Neural cell (in vitro differentiated cells): ENCODE measurements at regions not wholly inside any gene's neighbourhood (a gene's known extent, or its start where the extent isn't known, plus 50 kb on each side); places are given as distances from the start of the nearest gene placed in this dataset.

Source experiments
- H2AFZ ChIP-seq: fragments of 200-600, 300-800 bp; sonication (generic), shearing (Covaris generic); 2 replicates; pipeline ENCODE4 v1.6.0; 2014; ENCODE audit warnings: low read depth, mild to moderate bottlenecking, antibody characterized with exemption, low read length, moderate library complexity
- H3F3A ChIP-seq: fragments of 200-600 bp; shearing (Covaris generic); 2 replicates; pipeline ENCODE4 v1.6.1; 2016; ENCODE audit warnings: mild to moderate bottlenecking, moderate library complexity, mixed read lengths, antibody characterized with exemption, low read length; ENCODE audit not compliant: insufficient read depth, poor library complexity, severe bottlenecking
- H3K27ac ChIP-seq: fragments of 200-600, 300-800 bp; sonication (generic), shearing (Covaris generic); 2 replicates; pipeline ENCODE4 v1.5.1; 2014; ENCODE audit warnings: mild to moderate bottlenecking, low read length, moderate library complexity
- H3K27me3 ChIP-seq: fragments of 300-800, 200-600 bp; sonication (generic), shearing (Covaris generic); 2 replicates; pipeline ENCODE4 v1.6.0; 2014; ENCODE audit warnings: mild to moderate bottlenecking, low read depth, low read length, moderate library complexity; ENCODE audit not compliant: insufficient read depth
- H3K36me3 ChIP-seq: fragments of 300-800, 200-600 bp; sonication (generic), shearing (Covaris generic); 2 replicates; pipeline ENCODE4 v1.5.1; 2014; ENCODE audit warnings: mild to moderate bottlenecking, antibody characterized with exemption, low read length, moderate library complexity; ENCODE audit not compliant: insufficient read depth
- H3K4me2 ChIP-seq: fragments of 300-800, 200-600 bp; sonication (generic), shearing (Covaris generic); 2 replicates; pipeline ENCODE4 v1.6.0; 2014; ENCODE audit warnings: mild to moderate bottlenecking, low read length
- H3K4me3 ChIP-seq: fragments of 300-800, 200-600 bp; sonication (generic), shearing (Covaris generic); 2 replicates; pipeline ENCODE4 v1.5.1; 2014; ENCODE audit warnings: mild to moderate bottlenecking, low read length, moderate library complexity
- H3K79me2 ChIP-seq: fragments of 200-600 bp; shearing (Covaris generic); replicated peaks from 2 replicates; pipeline ENCODE4 v1.6.0; 2014; ENCODE audit warnings: mild to moderate bottlenecking, low read length, moderate library complexity; ENCODE audit not compliant: insufficient read depth
- H3K9ac ChIP-seq: fragments of 300-800, 200-600 bp; sonication (generic), shearing (Covaris generic); 2 replicates; pipeline ENCODE4 v1.6.1; 2016; ENCODE audit warnings: mild to moderate bottlenecking, low read length, mixed read lengths
- H3K9me2 ChIP-seq: fragments of 200-600 bp; shearing (Covaris generic); 2 replicates; pipeline ENCODE4 v1.6.1; 2016; ENCODE audit warnings: mild to moderate bottlenecking, low read length, mixed read lengths; ENCODE audit not compliant: insufficient read depth
- H3K9me3 ChIP-seq: fragments of 200-600, 300-800 bp; sonication (generic), shearing (Covaris generic); 2 replicates; pipeline ENCODE4 v1.6.1; 2016; ENCODE audit warnings: mild to moderate bottlenecking, mixed run types, low read length, moderate library complexity, mixed read lengths
- H4K20me1 ChIP-seq: fragments of 200-600 bp; shearing (Covaris generic); 2 replicates; pipeline ENCODE4 v1.6.1; 2016; ENCODE audit warnings: mild to moderate bottlenecking, mixed run types; ENCODE audit not compliant: insufficient read depth
- EP300 ChIP-seq: fragments of 450-650 bp; conservative IDR thresholded peaks from 2 replicates; pipeline ENCODE4 v1.6.1; 2014; ENCODE audit warnings: antibody characterized with exemption, mild to moderate bottlenecking, moderate library complexity; ENCODE audit not compliant: poor library complexity, severe bottlenecking
- EZH2 ChIP-seq: fragments of 200-600, 300-800 bp; shearing (Covaris generic), sonication (generic); IDR thresholded peaks from 2 replicates; pipeline ENCODE4 v1.6.1; 2014; ENCODE audit warnings: antibody characterized with exemption, low read length, borderline replicate concordance, mild to moderate bottlenecking; ENCODE audit not compliant: insufficient read depth, poor library complexity, severe bottlenecking
- MXI1 ChIP-seq: fragments of 450-650 bp; conservative IDR thresholded peaks from 2 replicates; pipeline ENCODE4 v1.6.1; 2014; ENCODE audit warnings: antibody characterized with exemption, mild to moderate bottlenecking; ENCODE audit not compliant: poor library complexity, severe bottlenecking
- POLR2AphosphoS5 ChIP-seq: IDR thresholded peaks from 2 replicates; pipeline ENCODE4 v1.6.1; 2012
- RAD21 ChIP-seq: fragments of 450-650 bp; conservative IDR thresholded peaks from 2 replicates; pipeline ENCODE4 v1.6.1; 2014; ENCODE audit warnings: antibody characterized with exemption, mild to moderate bottlenecking, moderate library complexity
- SMC3 ChIP-seq: fragments of 450-650 bp; conservative IDR thresholded peaks from 2 replicates; pipeline ENCODE4 v1.6.1; 2014; ENCODE audit warnings: antibody characterized with exemption, mild to moderate bottlenecking, moderate library complexity; ENCODE audit not compliant: poor library complexity
- TAF1 ChIP-seq: IDR thresholded peaks from 2 replicates; pipeline ENCODE4 v1.6.1; 2012; ENCODE audit warnings: low read depth
- TF ChIP-seq, protein P1 (sequence below): fragments of 450-650 bp; IDR thresholded peaks from 2 replicates; pipeline ENCODE4 v1.5.1; 2014; ENCODE audit warnings: antibody characterized with exemption, mild to moderate bottlenecking, moderate library complexity; ENCODE audit not compliant: poor library complexity, severe bottlenecking
- TF ChIP-seq, protein P2 (sequence below): IDR thresholded peaks from 2 replicates; pipeline ENCODE4 v1.6.1; 2012; ENCODE audit warnings: borderline replicate concordance

DNA sequence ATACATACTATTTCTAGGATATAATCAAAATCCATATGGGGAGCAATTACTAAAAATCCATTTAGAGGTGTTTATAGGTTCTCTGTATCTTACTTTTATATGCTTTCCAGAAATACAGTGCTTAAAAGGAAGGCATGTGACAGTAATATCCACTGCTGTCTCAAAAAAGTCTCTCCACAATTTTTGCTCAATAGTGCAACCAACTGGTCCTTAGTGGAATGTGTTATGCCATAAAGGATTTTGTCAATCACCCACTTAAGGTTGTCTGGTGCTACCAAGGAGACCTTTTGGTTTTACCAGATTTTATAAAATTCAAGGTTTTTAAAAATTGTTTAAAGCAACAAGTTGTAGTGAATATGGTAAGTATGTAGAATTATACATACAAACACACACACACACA lies 328.5 kb upstream of the DSEL start:
- Histone ChIP-seq H3K4me3 (no peak overlapping the region), H2AFZ (no peak overlapping the region), H3K36me3 (no peaks in the 10 kb centered on the region), H3K9me2 (no peaks in the 10 kb centered on the region), H3K79me2 (no peaks in the 10 kb centered on the region), H3K9ac (no peak overlapping the region), H3K4me2 (no peak overlapping the region), H3F3A (no peaks in the 10 kb centered on the region), H3K9me3 (peaks cover 6% of the 10 kb centered on the region), H4K20me1 (no peaks in the 10 kb centered on the region), H3K27me3 (no peaks in the 10 kb centered on the region), H3K27ac (no peak overlapping the region)
- TF ChIP-seq, protein P1, sequence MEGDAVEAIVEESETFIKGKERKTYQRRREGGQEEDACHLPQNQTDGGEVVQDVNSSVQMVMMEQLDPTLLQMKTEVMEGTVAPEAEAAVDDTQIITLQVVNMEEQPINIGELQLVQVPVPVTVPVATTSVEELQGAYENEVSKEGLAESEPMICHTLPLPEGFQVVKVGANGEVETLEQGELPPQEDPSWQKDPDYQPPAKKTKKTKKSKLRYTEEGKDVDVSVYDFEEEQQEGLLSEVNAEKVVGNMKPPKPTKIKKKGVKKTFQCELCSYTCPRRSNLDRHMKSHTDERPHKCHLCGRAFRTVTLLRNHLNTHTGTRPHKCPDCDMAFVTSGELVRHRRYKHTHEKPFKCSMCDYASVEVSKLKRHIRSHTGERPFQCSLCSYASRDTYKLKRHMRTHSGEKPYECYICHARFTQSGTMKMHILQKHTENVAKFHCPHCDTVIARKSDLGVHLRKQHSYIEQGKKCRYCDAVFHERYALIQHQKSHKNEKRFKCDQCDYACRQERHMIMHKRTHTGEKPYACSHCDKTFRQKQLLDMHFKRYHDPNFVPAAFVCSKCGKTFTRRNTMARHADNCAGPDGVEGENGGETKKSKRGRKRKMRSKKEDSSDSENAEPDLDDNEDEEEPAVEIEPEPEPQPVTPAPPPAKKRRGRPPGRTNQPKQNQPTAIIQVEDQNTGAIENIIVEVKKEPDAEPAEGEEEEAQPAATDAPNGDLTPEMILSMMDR, result no peak
- TF ChIP-seq EP300 (no peak), EZH2 (no peak), SMC3 (no peak), POLR2AphosphoS5 (no peak), RAD21 (no peak), TAF1 (no peak), MXI1 (no peak)
- TF ChIP-seq, protein P2, sequence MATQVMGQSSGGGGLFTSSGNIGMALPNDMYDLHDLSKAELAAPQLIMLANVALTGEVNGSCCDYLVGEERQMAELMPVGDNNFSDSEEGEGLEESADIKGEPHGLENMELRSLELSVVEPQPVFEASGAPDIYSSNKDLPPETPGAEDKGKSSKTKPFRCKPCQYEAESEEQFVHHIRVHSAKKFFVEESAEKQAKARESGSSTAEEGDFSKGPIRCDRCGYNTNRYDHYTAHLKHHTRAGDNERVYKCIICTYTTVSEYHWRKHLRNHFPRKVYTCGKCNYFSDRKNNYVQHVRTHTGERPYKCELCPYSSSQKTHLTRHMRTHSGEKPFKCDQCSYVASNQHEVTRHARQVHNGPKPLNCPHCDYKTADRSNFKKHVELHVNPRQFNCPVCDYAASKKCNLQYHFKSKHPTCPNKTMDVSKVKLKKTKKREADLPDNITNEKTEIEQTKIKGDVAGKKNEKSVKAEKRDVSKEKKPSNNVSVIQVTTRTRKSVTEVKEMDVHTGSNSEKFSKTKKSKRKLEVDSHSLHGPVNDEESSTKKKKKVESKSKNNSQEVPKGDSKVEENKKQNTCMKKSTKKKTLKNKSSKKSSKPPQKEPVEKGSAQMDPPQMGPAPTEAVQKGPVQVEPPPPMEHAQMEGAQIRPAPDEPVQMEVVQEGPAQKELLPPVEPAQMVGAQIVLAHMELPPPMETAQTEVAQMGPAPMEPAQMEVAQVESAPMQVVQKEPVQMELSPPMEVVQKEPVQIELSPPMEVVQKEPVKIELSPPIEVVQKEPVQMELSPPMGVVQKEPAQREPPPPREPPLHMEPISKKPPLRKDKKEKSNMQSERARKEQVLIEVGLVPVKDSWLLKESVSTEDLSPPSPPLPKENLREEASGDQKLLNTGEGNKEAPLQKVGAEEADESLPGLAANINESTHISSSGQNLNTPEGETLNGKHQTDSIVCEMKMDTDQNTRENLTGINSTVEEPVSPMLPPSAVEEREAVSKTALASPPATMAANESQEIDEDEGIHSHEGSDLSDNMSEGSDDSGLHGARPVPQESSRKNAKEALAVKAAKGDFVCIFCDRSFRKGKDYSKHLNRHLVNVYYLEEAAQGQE, result no peak

DNA sequence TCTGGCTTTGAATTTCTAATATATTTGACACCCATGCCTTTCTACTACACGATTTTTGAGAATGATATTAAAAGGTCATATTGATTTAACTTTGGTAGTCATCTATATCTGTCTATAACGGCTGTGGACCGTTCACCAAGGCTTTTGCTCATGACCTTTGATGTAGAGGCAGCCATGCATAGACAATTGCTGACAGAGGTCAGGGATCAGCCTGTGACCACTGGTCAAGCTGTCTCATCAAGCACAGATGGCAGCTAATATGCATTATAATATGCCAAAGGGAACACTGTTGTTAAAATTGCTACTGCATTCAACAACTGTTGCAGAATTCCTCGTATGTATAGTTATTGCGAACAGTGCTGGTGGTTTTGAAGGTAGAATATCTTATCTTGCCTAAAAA lies 323.9 kb upstream of the DSEL start:
- TF ChIP-seq, protein P1, result no peak
- TF ChIP-seq SMC3, result no peak
- no peak for TF ChIP-seq EZH2
- no peak for TF ChIP-seq EP300
- TF ChIP-seq, protein P2, result no peak
- TF ChIP-seq MXI1, result no peak
- TF ChIP-seq POLR2AphosphoS5, result no peak
- TF ChIP-seq RAD21, result no peak
- TF ChIP-seq TAF1, result no peak
- Histone ChIP-seq H3K9me3 (no peaks in the 10 kb centered on the region), H3K4me3 (no peak overlapping the region), H3K9ac (no peak overlapping the region), H3K79me2 (no peaks in the 10 kb centered on the region), H3F3A (no peaks in the 10 kb centered on the region), H3K36me3 (no peaks in the 10 kb centered on the region), H4K20me1 (no peaks in the 10 kb centered on the region), H3K4me2 (no peak overlapping the region), H2AFZ (no peak overlapping the region), H3K9me2 (no peaks in the 10 kb centered on the region), H3K27ac (no peak overlapping the region), H3K27me3 (no peaks in the 10 kb centered on the region)
